Midbrain (tissue), 1 donor: ENCODE measurements at regions not wholly inside any gene's neighbourhood (a gene's known extent, or its start where the extent isn't known, plus 50 kb on each side); places are given as distances from the start of the nearest gene placed in this dataset.

Experiments used
- DNase-seq: peaks from one replicate; lab custom pipeline; 2025; lab: John Stamatoyannopoulos, UW

GRCh38 chr1:59172693-59173092 is 124.2 kb upstream of the FGGY start:
- DNase-seq, result no peak

- DNase-seq, result no peak
Measured at GRCh38 chr1:59173721-59174120, 123.2 kb upstream of the FGGY start.

DNA sequence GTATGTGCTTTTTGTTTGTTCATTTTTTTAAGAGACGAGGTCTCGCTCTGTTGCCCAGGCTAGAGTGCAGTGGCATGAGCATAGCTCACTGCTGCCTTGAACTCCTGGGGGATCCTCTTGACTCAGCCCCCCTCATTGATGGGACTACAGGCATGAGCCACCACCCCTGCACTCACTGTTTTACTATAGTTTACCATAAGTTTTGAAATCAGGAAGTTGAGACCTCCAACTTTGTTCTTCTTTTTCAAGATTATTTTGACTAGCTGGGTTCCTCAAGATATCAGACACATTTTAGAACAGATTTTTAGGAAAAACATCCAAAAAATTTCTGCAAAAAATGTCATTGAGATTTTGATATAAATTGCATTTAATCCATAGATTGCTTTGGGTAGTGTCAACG is 120.4 kb upstream of the FGGY start:
- DNase-seq, result no peak

GRCh38 chr1:59177756-59178155 is 119.1 kb upstream of the FGGY start:
- no peak for DNase-seq

GRCh38 chr1:59178339-59179187 is 118.3 kb upstream of the FGGY start:
- DNase-seq, result peak; percentile 30

GRCh38 chr1:59179673-59180072 is 117.2 kb upstream of the FGGY start:
- no peak for DNase-seq

DNA sequence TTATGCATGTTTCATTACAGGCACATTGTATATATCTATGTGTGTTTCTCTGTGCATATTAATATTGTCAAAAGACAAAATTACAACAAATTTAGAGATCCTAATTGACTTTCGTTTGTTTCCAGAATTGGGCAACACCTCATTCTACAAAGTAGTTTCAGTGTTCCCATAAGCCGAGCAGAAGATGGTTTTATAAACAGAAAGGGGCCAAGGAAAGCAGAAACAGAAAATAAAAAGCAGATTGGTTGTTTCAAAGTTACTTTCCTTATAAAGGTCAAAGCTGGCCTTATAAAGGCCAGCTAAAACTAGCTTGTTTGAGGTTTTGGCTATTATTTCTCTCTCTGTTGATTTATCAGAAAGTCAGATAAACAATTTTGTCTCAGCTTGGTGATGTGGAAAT is 116.2 kb upstream of the FGGY start:
- DNase-seq, result no peak

DNA sequence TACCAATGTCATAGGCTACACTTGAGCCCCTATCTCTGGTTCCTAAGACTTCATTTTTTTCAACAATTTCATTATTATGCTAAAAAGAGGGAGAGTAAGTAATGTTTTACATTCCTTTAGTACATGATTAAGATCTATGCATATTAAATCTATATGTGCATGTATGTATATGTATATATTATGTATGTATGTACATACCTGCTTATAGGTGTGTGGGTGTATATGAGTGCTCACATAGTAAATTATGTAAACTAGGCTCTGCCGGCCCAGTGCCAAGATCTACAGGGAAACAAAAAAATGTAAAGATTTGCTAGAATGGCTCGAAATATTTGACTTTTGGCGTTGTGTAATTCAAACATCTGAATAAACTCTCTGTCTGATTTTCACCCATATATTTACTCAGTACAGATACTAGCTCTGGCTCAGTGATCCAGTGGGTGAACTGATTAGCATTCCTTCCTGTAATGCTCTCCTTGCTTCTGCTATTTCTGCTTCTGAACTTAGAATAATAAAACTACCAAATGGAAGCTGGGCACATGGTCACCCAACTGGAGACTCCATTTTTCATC is 113.1 kb upstream of the FGGY start:
- no peak for DNase-seq

- DNase-seq, result no peak
Measured at GRCh38 chr1:59184365-59184905, 112.5 kb upstream of the FGGY start.

DNA sequence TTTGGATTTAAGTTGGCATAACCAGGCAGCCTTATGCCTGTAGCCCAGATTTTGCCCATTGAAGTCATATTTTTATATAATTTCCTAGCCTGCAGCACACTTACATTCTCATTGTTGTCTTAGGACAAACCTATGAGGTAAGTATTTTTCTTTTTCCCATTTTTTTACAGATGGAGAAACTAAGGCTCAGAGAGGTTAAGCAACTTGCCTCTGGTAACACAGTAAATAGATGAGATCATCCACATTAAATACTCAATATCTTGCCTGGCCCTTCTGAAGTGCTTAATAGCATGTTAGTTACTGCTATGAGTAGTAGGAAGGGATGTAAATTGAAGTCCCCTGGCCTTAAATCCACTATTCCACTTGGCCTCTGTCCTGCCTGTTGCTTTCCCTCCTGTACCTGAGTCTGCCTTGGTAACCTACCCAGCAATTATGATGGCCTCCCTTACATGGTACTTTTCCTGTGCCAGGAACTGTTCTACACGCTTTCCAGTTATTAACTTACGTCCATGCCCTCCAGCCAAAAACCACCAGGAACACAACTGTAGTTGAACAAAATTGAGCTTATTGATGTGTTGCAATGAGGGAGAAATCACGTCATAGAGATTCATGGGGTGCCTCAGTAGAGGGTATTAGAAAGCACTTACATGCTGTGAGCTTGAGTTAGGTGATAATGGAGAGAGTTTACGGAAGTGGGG is 111.6 kb upstream of the FGGY start:
- DNase-seq, result no peak

GRCh38 chr1:59186656-59187055 is 110.2 kb upstream of the FGGY start:
- DNase-seq, result no peak

DNA sequence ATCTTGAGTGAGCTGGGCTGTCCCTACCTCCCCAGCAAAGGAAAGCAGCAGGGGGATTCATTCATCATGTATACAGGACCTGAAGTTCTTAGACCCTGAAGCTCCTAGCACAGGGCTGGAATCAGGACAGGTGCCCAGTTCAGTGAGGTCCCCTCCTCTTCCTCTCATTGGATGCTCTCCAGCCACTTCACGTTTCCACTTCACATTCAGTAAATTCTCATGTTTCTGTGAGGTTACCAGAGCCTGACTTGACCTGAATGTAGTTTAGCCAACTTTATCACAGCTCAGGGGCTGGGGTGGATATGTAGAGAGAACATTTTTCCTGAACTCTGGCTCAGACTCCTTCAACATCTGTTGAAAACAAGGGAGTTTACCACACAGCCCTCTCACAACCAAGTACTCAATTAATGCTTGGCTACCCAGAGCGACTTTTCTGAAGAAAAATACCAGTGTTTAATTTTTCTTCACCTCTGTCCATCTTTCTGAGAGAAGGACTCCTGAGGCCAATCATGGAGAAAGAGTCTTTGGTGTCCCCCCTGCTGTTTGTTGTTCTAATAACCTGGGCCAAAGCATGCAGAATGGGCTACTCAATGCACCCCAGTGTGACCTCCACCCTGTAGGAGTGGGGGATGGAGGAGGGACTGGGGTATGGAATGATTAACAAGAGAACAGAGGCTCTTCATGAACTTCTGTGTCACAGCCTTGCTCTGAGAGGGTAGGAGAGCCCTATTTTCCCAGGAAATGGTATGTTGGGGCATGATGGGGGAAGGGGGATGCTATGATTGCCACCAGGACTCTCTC is 108.3 kb upstream of the FGGY start:
- DNase-seq, result no peak

DNA sequence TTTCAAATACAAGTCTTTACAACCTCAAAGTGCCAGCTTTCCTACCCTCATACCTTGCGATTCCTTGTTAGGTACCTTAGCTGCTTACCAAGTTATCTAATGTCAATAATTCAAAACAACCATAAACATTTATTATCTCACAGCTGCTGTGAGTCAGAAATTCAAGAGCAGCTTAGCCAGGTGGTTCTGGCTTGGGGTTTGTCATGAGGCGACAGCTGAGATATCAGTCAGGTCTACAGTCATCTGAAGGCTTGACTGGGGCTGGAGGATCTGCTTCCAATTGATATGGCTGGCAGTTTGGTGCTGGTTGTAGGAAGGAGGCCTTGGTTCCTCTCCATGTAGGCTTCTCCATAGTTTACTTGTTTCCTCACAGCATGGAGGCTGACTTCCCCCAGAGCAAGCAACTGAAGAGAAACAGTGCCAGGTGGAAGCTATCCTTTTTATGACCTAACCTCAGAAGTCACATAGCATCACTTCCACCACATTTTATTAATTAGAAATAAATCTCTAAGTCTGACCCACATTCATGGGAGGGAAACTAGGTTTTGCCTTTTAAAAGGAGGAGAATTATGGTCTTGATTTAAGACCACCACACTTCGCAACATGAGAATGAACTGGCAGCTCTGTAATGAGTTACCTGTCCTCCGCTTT is 103.3 kb upstream of the FGGY start:
- DNase-seq, result no peak

DNA sequence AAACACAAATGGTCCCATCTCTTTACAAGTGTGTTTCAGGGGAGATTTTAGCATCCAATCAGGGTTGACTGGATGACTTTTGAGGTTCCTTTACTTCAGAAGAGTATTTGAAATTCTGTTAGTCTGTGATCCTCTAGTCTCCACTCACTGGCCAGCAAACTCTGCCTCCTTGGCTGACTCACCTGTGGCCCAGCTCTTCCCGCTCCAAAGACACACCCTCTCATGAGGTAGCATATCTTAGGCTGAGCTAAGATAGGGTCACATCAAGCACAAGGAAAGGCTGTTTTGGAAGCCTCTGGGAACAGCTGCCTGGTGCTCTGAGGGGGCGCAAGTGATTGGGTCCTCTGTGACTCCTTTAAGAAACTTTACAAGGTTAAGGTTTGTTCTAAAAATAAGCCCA is 102.3 kb upstream of the FGGY start:
- DNase-seq, result no peak

DNA sequence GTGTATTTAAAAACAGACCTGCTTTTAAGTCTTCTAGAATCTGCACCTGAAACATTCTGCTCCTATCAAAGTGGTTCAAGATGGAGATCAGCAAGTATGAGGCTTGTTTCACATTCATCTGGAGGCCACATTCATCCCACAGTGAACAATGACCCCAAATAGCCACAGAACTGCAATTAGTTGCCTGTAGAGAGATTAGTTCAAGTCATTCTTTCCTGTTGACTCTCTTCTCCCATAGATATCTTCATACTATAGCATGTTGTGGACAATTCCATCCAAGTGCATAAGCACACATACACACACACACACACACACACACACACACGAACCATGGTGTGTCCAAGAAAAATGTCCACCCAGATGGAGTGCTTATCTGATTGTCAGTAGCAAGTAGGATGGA is 101.7 kb upstream of the FGGY start:
- no peak for DNase-seq

DNA sequence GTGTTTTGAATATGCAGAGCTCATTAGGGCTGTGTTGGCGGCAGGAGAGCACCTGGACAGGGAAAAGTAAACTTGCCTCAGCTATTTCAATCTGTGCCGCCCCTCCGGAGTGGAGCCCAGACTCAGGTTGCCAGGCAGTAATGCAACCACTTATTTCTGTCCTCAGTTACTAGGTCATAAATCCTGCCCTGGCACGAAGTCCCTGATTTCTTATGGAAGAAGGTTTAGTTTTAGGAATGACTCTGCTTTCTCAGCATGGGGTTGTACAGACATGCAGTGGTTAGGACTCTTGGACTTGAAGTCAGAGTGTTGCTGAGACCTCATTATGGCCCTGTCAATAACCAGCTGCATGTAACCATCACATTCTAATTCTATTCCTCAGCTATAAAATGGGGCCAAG is 98.3 kb upstream of the FGGY start:
- DNase-seq, result no peak

DNA sequence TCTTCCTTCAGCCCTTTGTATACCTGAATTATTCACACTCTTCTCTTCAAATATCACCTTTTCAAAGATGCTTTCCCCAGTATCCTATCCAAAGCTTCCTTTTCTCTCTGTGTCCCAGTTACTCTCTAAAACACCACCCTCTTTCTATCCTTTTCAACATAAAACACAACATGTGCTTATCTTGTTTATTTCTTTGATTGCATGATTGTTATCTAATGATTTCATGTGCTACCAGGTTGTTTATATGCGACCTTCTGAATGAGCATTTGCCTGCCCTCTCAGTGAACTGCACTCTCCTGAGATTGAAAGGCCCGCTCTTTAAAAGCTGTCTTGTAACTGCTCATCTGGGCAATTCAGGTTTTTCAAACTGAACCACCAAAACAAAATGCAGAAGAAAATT is 97.7 kb upstream of the FGGY start:
- no peak for DNase-seq

GRCh38 chr1:59199719-59200376 is 97.0 kb upstream of the FGGY start:
- DNase-seq, result no peak

- no peak for DNase-seq
Measured at GRCh38 chr1:59201341-59201740, 95.6 kb upstream of the FGGY start.

GRCh38 chr1:59202455-59202854 is 94.4 kb upstream of the FGGY start:
- DNase-seq, result no peak

- DNase-seq, result peak; percentile 19
Measured at GRCh38 chr1:59204001-59204400, 92.9 kb upstream of the FGGY start.
